Adrenal gland (tissue), 5 donors: ENCODE measurements at regions not wholly inside any gene's neighbourhood (a gene's known extent, or its start where the extent isn't known, plus 50 kb on each side); places are given as distances from the start of the nearest gene placed in this dataset.

ENCODE experiments used
- POLR2A ChIP-seq, 2 donors: fragments of 450-650 bp; IDR thresholded peaks; one replicate each; pipeline ENCODE4 v1.6.1; 2017; ENCODE audit warnings: antibody characterized with exemption in 2 of 2, mild to moderate bottlenecking in 2 of 2, moderate library complexity in 1 of 2
- TF ChIP-seq, protein P1 (sequence below), 6 experiments: fragments of 450-650 bp in 4 of 6; fragments of 200-600 bp in 2 of 6; sonication (generic) in 1 of 6; IDR thresholded peaks; 1 replicate in 5 of 6; 2 replicates in 1 of 6; pipeline versions ENCODE4 v1.5.1 to v1.8.0; 2016 to 2021; ENCODE audit warnings: antibody characterized with exemption in 6 of 6, mild to moderate bottlenecking in 2 of 6, moderate library complexity in 1 of 6
- donor health status: DM: no; HTN: no; CAD: no.

DNA sequence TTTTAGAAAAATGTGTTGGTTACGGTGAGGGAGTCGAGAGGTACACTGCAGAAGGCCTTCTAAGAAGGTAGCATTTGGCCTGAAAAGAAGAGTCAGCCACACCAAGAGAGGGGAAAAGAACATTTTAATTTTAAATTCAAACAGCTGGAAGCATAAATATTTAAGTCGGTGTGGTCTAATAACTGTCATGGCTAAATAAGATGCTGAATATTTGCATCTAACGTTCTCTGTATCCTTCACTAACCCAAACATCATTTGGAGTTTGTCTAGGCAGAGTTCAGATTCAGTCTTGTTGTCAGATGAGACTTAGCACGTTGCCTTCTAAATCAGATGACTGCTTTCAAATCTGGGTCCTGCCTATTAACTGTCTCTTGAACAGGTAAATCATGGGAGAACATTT lies 583.3 kb downstream of the DIPK2A start:
- TF ChIP-seq, protein P1, sequence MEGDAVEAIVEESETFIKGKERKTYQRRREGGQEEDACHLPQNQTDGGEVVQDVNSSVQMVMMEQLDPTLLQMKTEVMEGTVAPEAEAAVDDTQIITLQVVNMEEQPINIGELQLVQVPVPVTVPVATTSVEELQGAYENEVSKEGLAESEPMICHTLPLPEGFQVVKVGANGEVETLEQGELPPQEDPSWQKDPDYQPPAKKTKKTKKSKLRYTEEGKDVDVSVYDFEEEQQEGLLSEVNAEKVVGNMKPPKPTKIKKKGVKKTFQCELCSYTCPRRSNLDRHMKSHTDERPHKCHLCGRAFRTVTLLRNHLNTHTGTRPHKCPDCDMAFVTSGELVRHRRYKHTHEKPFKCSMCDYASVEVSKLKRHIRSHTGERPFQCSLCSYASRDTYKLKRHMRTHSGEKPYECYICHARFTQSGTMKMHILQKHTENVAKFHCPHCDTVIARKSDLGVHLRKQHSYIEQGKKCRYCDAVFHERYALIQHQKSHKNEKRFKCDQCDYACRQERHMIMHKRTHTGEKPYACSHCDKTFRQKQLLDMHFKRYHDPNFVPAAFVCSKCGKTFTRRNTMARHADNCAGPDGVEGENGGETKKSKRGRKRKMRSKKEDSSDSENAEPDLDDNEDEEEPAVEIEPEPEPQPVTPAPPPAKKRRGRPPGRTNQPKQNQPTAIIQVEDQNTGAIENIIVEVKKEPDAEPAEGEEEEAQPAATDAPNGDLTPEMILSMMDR (IDR thresholded peaks at IDR 0.05), result no peak
- TF ChIP-seq POLR2A (IDR thresholded peaks at IDR 0.05), result no peak
